Neural cell (in vitro differentiated cells): ENCODE measurements at regions not wholly inside any gene's neighbourhood (a gene's known extent, or its start where the extent isn't known, plus 50 kb on each side); places are given as distances from the start of the nearest gene placed in this dataset.

Experiments used
- H2AFZ ChIP-seq: fragments of 200-600, 300-800 bp; sonication (generic), shearing (Covaris generic); 2 replicates; pipeline ENCODE4 v1.6.0; 2014; ENCODE audit warnings: low read depth, mild to moderate bottlenecking, antibody characterized with exemption, low read length, moderate library complexity
- H3F3A ChIP-seq: fragments of 200-600 bp; shearing (Covaris generic); 2 replicates; pipeline ENCODE4 v1.6.1; 2016; ENCODE audit warnings: mild to moderate bottlenecking, moderate library complexity, mixed read lengths, antibody characterized with exemption, low read length; ENCODE audit not compliant: insufficient read depth, poor library complexity, severe bottlenecking
- H3K27ac ChIP-seq: fragments of 200-600, 300-800 bp; sonication (generic), shearing (Covaris generic); 2 replicates; pipeline ENCODE4 v1.5.1; 2014; ENCODE audit warnings: mild to moderate bottlenecking, low read length, moderate library complexity
- H3K27me3 ChIP-seq: fragments of 300-800, 200-600 bp; sonication (generic), shearing (Covaris generic); 2 replicates; pipeline ENCODE4 v1.6.0; 2014; ENCODE audit warnings: mild to moderate bottlenecking, low read depth, low read length, moderate library complexity; ENCODE audit not compliant: insufficient read depth
- H3K36me3 ChIP-seq: fragments of 300-800, 200-600 bp; sonication (generic), shearing (Covaris generic); 2 replicates; pipeline ENCODE4 v1.5.1; 2014; ENCODE audit warnings: mild to moderate bottlenecking, antibody characterized with exemption, low read length, moderate library complexity; ENCODE audit not compliant: insufficient read depth
- H3K4me2 ChIP-seq: fragments of 300-800, 200-600 bp; sonication (generic), shearing (Covaris generic); 2 replicates; pipeline ENCODE4 v1.6.0; 2014; ENCODE audit warnings: mild to moderate bottlenecking, low read length
- H3K4me3 ChIP-seq: fragments of 300-800, 200-600 bp; sonication (generic), shearing (Covaris generic); 2 replicates; pipeline ENCODE4 v1.5.1; 2014; ENCODE audit warnings: mild to moderate bottlenecking, low read length, moderate library complexity
- H3K79me2 ChIP-seq: fragments of 200-600 bp; shearing (Covaris generic); replicated peaks from 2 replicates; pipeline ENCODE4 v1.6.0; 2014; ENCODE audit warnings: mild to moderate bottlenecking, low read length, moderate library complexity; ENCODE audit not compliant: insufficient read depth
- H3K9ac ChIP-seq: fragments of 300-800, 200-600 bp; sonication (generic), shearing (Covaris generic); 2 replicates; pipeline ENCODE4 v1.6.1; 2016; ENCODE audit warnings: mild to moderate bottlenecking, low read length, mixed read lengths
- H3K9me2 ChIP-seq: fragments of 200-600 bp; shearing (Covaris generic); 2 replicates; pipeline ENCODE4 v1.6.1; 2016; ENCODE audit warnings: mild to moderate bottlenecking, low read length, mixed read lengths; ENCODE audit not compliant: insufficient read depth
- H3K9me3 ChIP-seq: fragments of 200-600, 300-800 bp; sonication (generic), shearing (Covaris generic); 2 replicates; pipeline ENCODE4 v1.6.1; 2016; ENCODE audit warnings: mild to moderate bottlenecking, mixed run types, low read length, moderate library complexity, mixed read lengths
- H4K20me1 ChIP-seq: fragments of 200-600 bp; shearing (Covaris generic); 2 replicates; pipeline ENCODE4 v1.6.1; 2016; ENCODE audit warnings: mild to moderate bottlenecking, mixed run types; ENCODE audit not compliant: insufficient read depth
- CTCF ChIP-seq: fragments of 450-650 bp; IDR thresholded peaks from 2 replicates; pipeline ENCODE4 v1.5.1; 2014; ENCODE audit warnings: antibody characterized with exemption, mild to moderate bottlenecking, moderate library complexity; ENCODE audit not compliant: poor library complexity, severe bottlenecking
- EP300 ChIP-seq: fragments of 450-650 bp; conservative IDR thresholded peaks from 2 replicates; pipeline ENCODE4 v1.6.1; 2014; ENCODE audit warnings: antibody characterized with exemption, mild to moderate bottlenecking, moderate library complexity; ENCODE audit not compliant: poor library complexity, severe bottlenecking
- EZH2 ChIP-seq: fragments of 200-600, 300-800 bp; shearing (Covaris generic), sonication (generic); IDR thresholded peaks from 2 replicates; pipeline ENCODE4 v1.6.1; 2014; ENCODE audit warnings: antibody characterized with exemption, low read length, borderline replicate concordance, mild to moderate bottlenecking; ENCODE audit not compliant: insufficient read depth, poor library complexity, severe bottlenecking
- MXI1 ChIP-seq: fragments of 450-650 bp; conservative IDR thresholded peaks from 2 replicates; pipeline ENCODE4 v1.6.1; 2014; ENCODE audit warnings: antibody characterized with exemption, mild to moderate bottlenecking; ENCODE audit not compliant: poor library complexity, severe bottlenecking
- POLR2AphosphoS5 ChIP-seq: IDR thresholded peaks from 2 replicates; pipeline ENCODE4 v1.6.1; 2012
- RAD21 ChIP-seq: fragments of 450-650 bp; conservative IDR thresholded peaks from 2 replicates; pipeline ENCODE4 v1.6.1; 2014; ENCODE audit warnings: antibody characterized with exemption, mild to moderate bottlenecking, moderate library complexity
- REST ChIP-seq: IDR thresholded peaks from 2 replicates; pipeline ENCODE4 v1.6.1; 2012; ENCODE audit warnings: borderline replicate concordance
- SMC3 ChIP-seq: fragments of 450-650 bp; conservative IDR thresholded peaks from 2 replicates; pipeline ENCODE4 v1.6.1; 2014; ENCODE audit warnings: antibody characterized with exemption, mild to moderate bottlenecking, moderate library complexity; ENCODE audit not compliant: poor library complexity
- TAF1 ChIP-seq: IDR thresholded peaks from 2 replicates; pipeline ENCODE4 v1.6.1; 2012; ENCODE audit warnings: low read depth

DNA sequence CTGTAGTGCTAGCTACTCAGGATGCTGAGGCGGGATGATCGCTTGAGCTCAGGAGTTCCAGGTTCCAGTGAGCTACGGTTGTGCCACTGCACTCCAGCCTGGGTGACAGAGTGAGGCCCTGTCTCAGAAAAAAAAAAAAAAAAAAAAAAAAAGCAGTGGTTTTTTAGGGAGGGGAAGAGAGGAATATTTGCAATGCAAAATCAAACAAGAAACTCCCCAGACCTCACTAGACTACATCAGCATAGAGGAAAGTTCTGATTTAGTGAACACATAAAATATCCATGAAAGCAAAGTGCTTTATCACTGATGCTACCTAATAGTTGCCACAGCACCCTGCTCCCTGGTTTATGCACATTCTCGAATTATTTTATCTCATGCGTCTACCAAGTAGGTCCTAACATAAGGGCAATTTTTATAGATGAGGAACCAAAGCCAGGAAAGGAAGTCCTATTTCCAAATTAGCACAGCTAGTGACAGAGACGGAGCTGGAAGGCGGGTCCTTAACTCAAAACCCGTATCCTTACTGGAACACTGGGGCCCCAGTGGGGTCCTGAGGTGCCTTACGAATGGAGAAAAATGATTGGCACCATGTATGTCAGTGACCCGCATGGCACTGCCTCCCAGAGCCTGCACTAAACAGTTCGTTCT is 50.7 kb upstream of the GPR157 start:
- H2AFZ ChIP-seq: no peak overlapping the region
- TF ChIP-seq RAD21 (no peak), EZH2 (no peak), TAF1 (no peak), EP300 (no peak), MXI1 (no peak), REST (no peak), CTCF (no peak), SMC3 (no peak)
- H3K79me2 ChIP-seq: no peaks in the 10 kb centered on the region
- H3K36me3 ChIP-seq: no peaks in the 10 kb centered on the region
- H3K27me3 ChIP-seq: peaks cover 32% of the 10 kb centered on the region
- H3K27ac ChIP-seq: no peak overlapping the region
- H3F3A ChIP-seq: no peaks in the 10 kb centered on the region
- H3K9ac ChIP-seq: no peak overlapping the region
- no peaks in the 10 kb centered on the region for H4K20me1 ChIP-seq
- no peak overlapping the region for H3K4me3 ChIP-seq
- H3K4me2 ChIP-seq: no peak overlapping the region
- no peaks in the 10 kb centered on the region for H3K9me3 ChIP-seq
- no peaks in the 10 kb centered on the region for H3K9me2 ChIP-seq

DNA sequence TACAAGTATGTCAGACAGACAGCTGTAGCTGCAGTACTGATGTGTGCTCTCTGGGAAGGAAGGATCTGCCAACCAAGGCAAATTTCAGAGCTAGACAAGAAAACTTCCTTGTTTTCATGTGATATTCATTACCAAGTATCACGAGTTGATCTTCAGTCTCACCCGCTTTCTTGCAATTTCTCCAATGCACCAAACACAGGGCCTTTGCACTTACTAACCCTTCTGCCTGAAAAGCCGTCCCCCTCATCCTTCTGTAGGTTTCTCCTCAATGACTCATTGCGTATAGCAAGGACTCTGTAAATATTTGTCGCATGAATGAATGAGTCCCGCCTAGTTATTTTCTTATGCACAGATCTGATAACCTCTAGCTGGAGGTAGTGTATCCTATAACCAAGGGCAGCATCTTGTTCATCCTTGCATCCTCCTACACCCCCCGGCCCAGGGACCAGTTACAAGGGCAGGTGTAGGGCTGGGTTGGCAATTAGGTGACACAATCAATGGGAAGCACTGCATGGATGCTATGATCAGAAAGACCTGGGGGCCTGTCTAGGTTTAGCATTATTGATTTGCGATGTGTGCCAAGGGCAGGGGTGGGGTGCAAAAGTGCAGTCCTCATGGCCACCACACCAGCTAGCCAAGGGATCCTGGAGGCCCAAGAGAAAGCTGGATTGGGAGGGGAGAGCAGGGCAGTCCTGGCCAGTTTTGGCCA is 51.4 kb upstream of the GPR157 start:
- TF ChIP-seq RAD21 (no peak), EP300 (no peak), REST (no peak), SMC3 (no peak), POLR2AphosphoS5 (no peak), CTCF (no peak), MXI1 (no peak), TAF1 (no peak), EZH2 (no peak)
- H3K4me2 ChIP-seq: no peak overlapping the region
- peaks cover 32% of the 10 kb centered on the region for H3K27me3 ChIP-seq
- H4K20me1 ChIP-seq: no peaks in the 10 kb centered on the region
- H2AFZ ChIP-seq: no peak overlapping the region
- no peaks in the 10 kb centered on the region for H3K36me3 ChIP-seq
- H3K27ac ChIP-seq: no peak overlapping the region
- no peak overlapping the region for H3K9ac ChIP-seq
- H3K4me3 ChIP-seq: no peak overlapping the region
- H3F3A ChIP-seq: no peaks in the 10 kb centered on the region
- no peaks in the 10 kb centered on the region for H3K9me2 ChIP-seq
- H3K79me2 ChIP-seq: no peaks in the 10 kb centered on the region
- no peaks in the 10 kb centered on the region for H3K9me3 ChIP-seq
